A172 (cell line): ENCODE measurements at regions not wholly inside any gene's neighbourhood (a gene's known extent, or its start where the extent isn't known, plus 50 kb on each side); places are given as distances from the start of the nearest gene placed in this dataset.

Source experiments
- DNase-seq: peaks from one replicate; pipeline ENCODE4 v3.0.0-alpha.2; 2015; ENCODE audit warnings: low spot score

- DNase-seq: no peak
These were observed 116.8 kb downstream of the DNAJB9 start for GRCh38 chr7:108686494-108686893.

GRCh38 chr7:108697254-108697653 lies 127.6 kb downstream of the DNAJB9 start:
- DNase-seq: no peak

GRCh38 chr7:108711611-108712010 lies 141.9 kb downstream of the DNAJB9 start:
- DNase-seq: no peak

- peak; percentile 86 for DNase-seq
These were observed 147.1 kb downstream of the DNAJB9 start for GRCh38 chr7:108716783-108717182.

- DNase-seq: no peak
These were observed 148.1 kb downstream of the DNAJB9 start for GRCh38 chr7:108717781-108718180.

GRCh38 chr7:108719631-108720030 lies 150.0 kb downstream of the DNAJB9 start:
- no peak for DNase-seq

GRCh38 chr7:108722561-108722960 lies 152.9 kb downstream of the DNAJB9 start:
- no peak for DNase-seq

GRCh38 chr7:108723381-108723814 lies 153.7 kb downstream of the DNAJB9 start:
- no peak for DNase-seq

GRCh38 chr7:108724251-108725100 lies 154.8 kb downstream of the DNAJB9 start:
- DNase-seq: no peak

- no peak for DNase-seq
These were observed 166.1 kb downstream of the DNAJB9 start for GRCh38 chr7:108735814-108736213.

GRCh38 chr7:108736221-108736891 lies 166.7 kb downstream of the DNAJB9 start:
- no peak for DNase-seq

GRCh38 chr7:108770981-108771745 lies 201.5 kb downstream of the DNAJB9 start:
- no peak for DNase-seq

- no peak for DNase-seq
These were observed 202.2 kb downstream of the DNAJB9 start for GRCh38 chr7:108771853-108772252.

GRCh38 chr7:108777966-108778365 lies 208.3 kb downstream of the DNAJB9 start:
- DNase-seq: no peak

GRCh38 chr7:108789451-108789850 lies 219.8 kb downstream of the DNAJB9 start:
- no peak for DNase-seq

- no peak for DNase-seq
These were observed 224.8 kb downstream of the DNAJB9 start for GRCh38 chr7:108794466-108794865.

- DNase-seq: no peak
These were observed 233.0 kb downstream of the DNAJB9 start for GRCh38 chr7:108802650-108803049.

- DNase-seq: peak; percentile 42
These were observed 236.2 kb downstream of the DNAJB9 start for GRCh38 chr7:108805808-108806397.

GRCh38 chr7:108808549-108809266 lies 239.0 kb downstream of the DNAJB9 start:
- DNase-seq: no peak

GRCh38 chr7:108809356-108809755 lies 239.7 kb downstream of the DNAJB9 start:
- no peak for DNase-seq

- DNase-seq: no peak
These were observed 241.2 kb downstream of the DNAJB9 start for GRCh38 chr7:108810756-108811385.
